ENCODE measurements at regions not wholly inside any gene's neighbourhood (a gene's known extent, or its start where the extent isn't known, plus 50 kb on each side); places are given as distances from the start of the nearest gene placed in this dataset.

GRCh38 chr5:61948151-61948550 is 357.9 kb upstream of the KIF2A start:
- TF ChIP-seq SUZ12 (IDR thresholded peaks at IDR 0.05; ENCODE audit: extremely low read depth, insufficient read depth, insufficient read length): no peak
- no peak for TF ChIP-seq ZNF274 (IDR thresholded peaks at IDR 0.05; ENCODE audit: low read depth, low read length)
- no peak for TF ChIP-seq YY1 (IDR thresholded peaks at IDR 0.05; ENCODE audit: insufficient read depth, insufficient read length)

All from NT2/D1 (cell line).